Esophagus squamous epithelium (tissue), 5 donors: ENCODE measurements at regions not wholly inside any gene's neighbourhood (a gene's known extent, or its start where the extent isn't known, plus 50 kb on each side); places are given as distances from the start of the nearest gene placed in this dataset.

Experiments used
- DNase-seq: peaks from one replicate; lab custom pipeline; 2025; lab: John Stamatoyannopoulos, UW
- H3K27ac ChIP-seq, 4 donors: fragments of 200-600 bp; sonication (generic); one replicate each; pipeline ENCODE4 v1.5.1; 2016 to 2019; ENCODE audit warnings: mild to moderate bottlenecking in 1 of 4
- H3K27me3 ChIP-seq, 4 donors: fragments of 200-600 bp; sonication (generic); 1 replicate in 3 of 4; 2 replicates in 1 of 4; pipeline versions ENCODE4 v1.5.1 to v1.6.0; 2017 to 2021; ENCODE audit warnings: antibody characterized with exemption in 1 of 4
- H3K36me3 ChIP-seq, 3 donors: fragments of 200-600 bp; sonication (generic); one replicate each; pipeline ENCODE4 v1.5.1; 2016 to 2019
- H3K4me1 ChIP-seq, 3 donors: fragments of 200-600 bp; sonication (generic); one replicate each; pipeline ENCODE4 v1.5.1; 2017 to 2019
- H3K4me3 ChIP-seq, 4 donors: fragments of 200-600 bp; sonication (generic); 1 replicate in 3 of 4; 2 replicates in 1 of 4; pipeline ENCODE4 v1.5.1; 2016 to 2019; ENCODE audit warnings: mild to moderate bottlenecking in 2 of 4, moderate library complexity in 1 of 4
- H3K9me3 ChIP-seq, 3 donors: fragments of 200-600 bp; sonication (generic); one replicate each; pipeline ENCODE4 v1.5.1; 2016 to 2019
- CTCF ChIP-seq, 6 experiments: fragments of 450-650 bp in 4 of 6; fragments of 200-600 bp in 2 of 6; sonication (generic) in 2 of 6; IDR thresholded peaks; one replicate each; pipeline ENCODE4 v1.5.1; 2016 to 2019; ENCODE audit warnings: antibody characterized with exemption in 6 of 6, mild to moderate bottlenecking in 4 of 6, moderate library complexity in 4 of 6
- POLR2A ChIP-seq, 4 donors: fragments of 450-650 bp; IDR thresholded peaks; one replicate each; pipeline ENCODE4 v1.6.1; 2017; ENCODE audit warnings: antibody characterized with exemption in 4 of 4, mild to moderate bottlenecking in 4 of 4, moderate library complexity in 3 of 4
- WGBS, 2 donors: methylation state at CpG; one replicate each; pipeline ENCODE4 v1.1.5; 2018; 5-methylcytosine and 5-hydroxymethylcytosine counted together
- intact Hi-C: fragments of 100-400 bp; cut with DNase I; formaldehyde crosslinking; loops from one replicate; pipeline ENCODE4 v1.15.0; 2022
- donor health status: DM: yes; HTN: yes; CAD: no.

- Histone ChIP-seq H3K36me3 (no peaks in the 10 kb centered on the region), H3K4me3 (no peak overlapping the region), H3K27ac (no peak overlapping the region), H3K9me3 (no peaks in the 10 kb centered on the region), H3K4me1 (no peaks in the 10 kb centered on the region), H3K27me3 (no peaks in the 10 kb centered on the region)
- intact Hi-C loops: no loop called here
- TF ChIP-seq POLR2A (IDR thresholded peaks at IDR 0.05): no peak
- no peak for TF ChIP-seq CTCF (IDR thresholded peaks at IDR 0.05)
- DNase-seq: no peak
- 63 to 65% methylated on average over 1 of the region's 1 CpG for WGBS, 2 donors
Observed at GRCh38 chr4:136551753-136552152, 980.5 kb downstream of the PCDH18 start.

GRCh38 chr4:136540747-136541146, 991.5 kb downstream of the PCDH18 start:
- H3K4me3 ChIP-seq: no peak overlapping the region
- no peaks in the 10 kb centered on the region for H3K9me3 ChIP-seq
- no peak for DNase-seq
- H3K4me1 ChIP-seq: no peaks in the 10 kb centered on the region
- intact Hi-C loops: no loop called here
- H3K36me3 ChIP-seq: no peaks in the 10 kb centered on the region
- H3K27ac ChIP-seq: no peak overlapping the region
- whole genome bisulfite sequencing, 2 donors: 62 to 75% methylated on average over 2 of the region's 2 CpGs
- TF ChIP-seq CTCF (IDR thresholded peaks at IDR 0.05) (no peak), POLR2A (IDR thresholded peaks at IDR 0.05) (no peak)
- H3K27me3 ChIP-seq: no peaks in the 10 kb centered on the region

- Histone ChIP-seq H3K27ac (no peak overlapping the region), H3K9me3 (no peaks in the 10 kb centered on the region), H3K4me1 (no peaks in the 10 kb centered on the region), H3K27me3 (no peaks in the 10 kb centered on the region), H3K36me3 (no peaks in the 10 kb centered on the region), H3K4me3 (no peak overlapping the region)
- intact Hi-C loops: no loop called here
- TF ChIP-seq CTCF (IDR thresholded peaks at IDR 0.05): no peak
- TF ChIP-seq POLR2A (IDR thresholded peaks at IDR 0.05): no peak
- no peak for DNase-seq
Observed at GRCh38 chr4:136528131-136528530, 1004.2 kb downstream of the PCDH18 start.

GRCh38 chr4:136526517-136526916, 1005.8 kb downstream of the PCDH18 start:
- TF ChIP-seq CTCF (IDR thresholded peaks at IDR 0.05) (no peak), POLR2A (IDR thresholded peaks at IDR 0.05) (no peak)
- no peaks in the 10 kb centered on the region for H3K36me3 ChIP-seq
- intact Hi-C loops: no loop called here
- H3K9me3 ChIP-seq: no peaks in the 10 kb centered on the region
- H3K4me1 ChIP-seq: no peaks in the 10 kb centered on the region
- H3K4me3 ChIP-seq: no peak overlapping the region
- H3K27ac ChIP-seq: no peak overlapping the region
- 20 to 27% methylated on average over 2 of the region's 2 CpGs for WGBS, 2 donors
- no peaks in the 10 kb centered on the region for H3K27me3 ChIP-seq
- no peak for DNase-seq

GRCh38 chr4:136524039-136524438, 1008.3 kb downstream of the PCDH18 start:
- H3K4me1 ChIP-seq: no peaks in the 10 kb centered on the region
- intact Hi-C loops: no loop called here

More at GRCh38 chr4:136524039-136524438, 1008.3 kb downstream of the PCDH18 start:
- Histone ChIP-seq H3K36me3 (no peaks in the 10 kb centered on the region), H3K9me3 (no peaks in the 10 kb centered on the region), H3K27ac (no peak overlapping the region), H3K27me3 (no peaks in the 10 kb centered on the region), H3K4me3 (no peak overlapping the region)
- 62 to 100% methylated on average over 1 to 2 of the region's 2 CpGs for WGBS, 2 donors
- no peak for DNase-seq
- TF ChIP-seq CTCF (IDR thresholded peaks at IDR 0.05) (no peak), POLR2A (IDR thresholded peaks at IDR 0.05) (no peak)
